HEK293 (cell line): ENCODE measurements at regions not wholly inside any gene's neighbourhood (a gene's known extent, or its start where the extent isn't known, plus 50 kb on each side); places are given as distances from the start of the nearest gene placed in this dataset.

Experiments used
- CTCF ChIA-PET: fragments of 350-600 bp; formaldehyde crosslinking; extraction: SDS; loops from one replicate; lab custom pipeline; 2021; ENCODE audit warnings: antibody characterized with exemption; lab: Yijun Ruan, JAX
- POLR2A ChIA-PET: fragments of 300-600 bp; formaldehyde crosslinking; extraction: SDS; loops from one replicate; lab custom pipeline; 2020; ENCODE audit warnings: antibody characterized with exemption, inconsistent platforms; lab: Yijun Ruan, JAX
- H3K27ac ChIP-seq: fragments of 200-500 bp; sonication (Bioruptor generic); 2 replicates; pipeline ENCODE4 v1.5.1; 2014; ENCODE audit warnings: low read depth, low read length, control low read depth, inconsistent platforms; ENCODE audit errors: extremely low read depth
- H3K36me3 ChIP-seq, 2 experiments: fragments of 200-500 bp in 1 of 2; sonication (Bioruptor generic) in 1 of 2; 1 replicate in 1 of 2; 2 replicates in 1 of 2; pipeline ENCODE4 v1.5.1; 2014 to 2017; ENCODE audit warnings: inconsistent platforms in 2 of 2, low read length in 2 of 2; ENCODE audit not compliant: control insufficient read depth in 2 of 2, insufficient read depth in 1 of 2
- H3K4me1 ChIP-seq: fragments of 200-500 bp; sonication (Bioruptor generic); 2 replicates; pipeline ENCODE4 v1.5.1; 2014; ENCODE audit warnings: mild to moderate bottlenecking, low read length, inconsistent platforms; ENCODE audit not compliant: control insufficient read depth, insufficient read depth
- H3K4me3 ChIP-seq: 2 replicates; pipeline ENCODE4 v1.5.1; 2011; ENCODE audit warnings: low read depth, mild to moderate bottlenecking, control low read depth, low read length, moderate library complexity
- H3K9me3 ChIP-seq: fragments of 200-500 bp; sonication (Bioruptor generic); 2 replicates; pipeline ENCODE4 v1.5.1; 2014; ENCODE audit warnings: low read depth, low read length, inconsistent platforms; ENCODE audit not compliant: control insufficient read depth, insufficient read depth
- SETDB1 ChIP-seq: IDR thresholded peaks from one replicate; pipeline ENCODE4 v1.6.1; 2017; ENCODE audit warnings: mild to moderate bottlenecking, low read length, moderate library complexity, mixed read lengths; ENCODE audit not compliant: insufficient read length
- ZBTB48 ChIP-seq: fragments of 450-650 bp; formaldehyde crosslinking; IDR thresholded peaks from 2 replicates; pipeline ENCODE4 v1.5.1; 2016; ENCODE audit warnings: missing biosample characterization, missing genetic modification characterization
- ZNF416 ChIP-seq: fragments of 450-650 bp; formaldehyde crosslinking; IDR thresholded peaks from 2 replicates; pipeline ENCODE4 v1.5.1; 2016; ENCODE audit warnings: missing biosample characterization, missing genetic modification characterization
- ZNF510 ChIP-seq: fragments of 450-650 bp; formaldehyde crosslinking; IDR thresholded peaks from 2 replicates; pipeline ENCODE4 v1.5.1; 2018; ENCODE audit warnings: mild to moderate bottlenecking, missing genetic modification characterization, missing biosample characterization; ENCODE audit not compliant: insufficient replicate concordance
- ZNF701 ChIP-seq: fragments of 450-650 bp; formaldehyde crosslinking; IDR thresholded peaks from 2 replicates; pipeline ENCODE4 v1.5.1; 2016; ENCODE audit warnings: missing biosample characterization, missing genetic modification characterization
- ZNF747 ChIP-seq: fragments of 450-650 bp; formaldehyde crosslinking; IDR thresholded peaks from 2 replicates; pipeline ENCODE4 v1.5.1; 2016; ENCODE audit warnings: missing biosample characterization, missing genetic modification characterization
- TF ChIP-seq, protein P1 (sequence below): fragments of 450-650 bp; formaldehyde crosslinking; IDR thresholded peaks from 2 replicates; pipeline ENCODE4 v1.5.1; 2017; ENCODE audit warnings: missing biosample characterization, missing genetic modification characterization
- TF ChIP-seq, protein P2 (sequence below): fragments of 450-650 bp; formaldehyde crosslinking; IDR thresholded peaks from 2 replicates; pipeline ENCODE4 v1.5.1; 2016; ENCODE audit warnings: missing biosample characterization, missing genetic modification characterization

DNA sequence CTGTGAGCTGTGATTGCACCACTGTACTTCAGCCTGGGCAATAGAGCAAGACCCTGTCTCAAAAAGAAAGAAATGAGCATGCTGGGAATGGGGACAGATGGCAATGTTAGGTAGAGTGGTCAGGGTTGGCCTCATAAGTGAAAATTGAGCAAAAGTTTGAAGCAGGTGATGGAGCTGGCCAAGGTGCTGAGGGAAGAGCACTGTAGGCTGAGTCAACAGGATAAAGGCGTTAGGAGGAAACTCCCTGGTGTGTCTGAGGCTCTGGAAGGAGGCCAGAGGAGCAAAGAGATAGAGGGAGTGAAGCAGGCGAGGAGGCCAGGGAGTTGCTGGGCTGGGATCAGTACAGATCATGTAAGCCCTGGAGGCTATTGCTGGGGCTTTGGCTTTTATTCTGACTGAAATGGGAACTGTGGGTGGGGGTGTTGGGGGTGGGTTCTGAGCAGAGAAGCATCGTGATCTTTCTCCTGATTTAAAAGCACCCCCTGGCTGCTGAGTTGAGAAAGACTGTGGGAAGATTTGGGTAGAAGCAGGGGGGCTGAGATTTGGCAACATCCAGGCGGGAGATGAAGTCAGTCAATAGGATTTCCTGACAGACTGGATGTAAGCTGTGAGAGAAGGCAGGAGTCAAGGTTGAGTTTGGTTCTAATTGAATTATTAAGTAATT lies 52.5 kb upstream of the VKORC1L1 start:
- no peak for TF ChIP-seq ZNF510 (tag by site-specific recombination)
- TF ChIP-seq ZBTB48, result no peak
- TF ChIP-seq ZNF416 (tag by site-specific recombination), result no peak
- TF ChIP-seq SETDB1, result no peak
- no peak for TF ChIP-seq ZNF701
- TF ChIP-seq, protein P1, sequence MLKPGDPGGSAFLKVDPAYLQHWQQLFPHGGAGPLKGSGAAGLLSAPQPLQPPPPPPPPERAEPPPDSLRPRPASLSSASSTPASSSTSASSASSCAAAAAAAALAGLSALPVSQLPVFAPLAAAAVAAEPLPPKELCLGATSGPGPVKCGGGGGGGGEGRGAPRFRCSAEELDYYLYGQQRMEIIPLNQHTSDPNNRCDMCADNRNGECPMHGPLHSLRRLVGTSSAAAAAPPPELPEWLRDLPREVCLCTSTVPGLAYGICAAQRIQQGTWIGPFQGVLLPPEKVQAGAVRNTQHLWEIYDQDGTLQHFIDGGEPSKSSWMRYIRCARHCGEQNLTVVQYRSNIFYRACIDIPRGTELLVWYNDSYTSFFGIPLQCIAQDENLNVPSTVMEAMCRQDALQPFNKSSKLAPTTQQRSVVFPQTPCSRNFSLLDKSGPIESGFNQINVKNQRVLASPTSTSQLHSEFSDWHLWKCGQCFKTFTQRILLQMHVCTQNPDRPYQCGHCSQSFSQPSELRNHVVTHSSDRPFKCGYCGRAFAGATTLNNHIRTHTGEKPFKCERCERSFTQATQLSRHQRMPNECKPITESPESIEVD, result no peak
- no peak for TF ChIP-seq ZNF747 (tag by site-specific recombination)
- TF ChIP-seq, protein P2, sequence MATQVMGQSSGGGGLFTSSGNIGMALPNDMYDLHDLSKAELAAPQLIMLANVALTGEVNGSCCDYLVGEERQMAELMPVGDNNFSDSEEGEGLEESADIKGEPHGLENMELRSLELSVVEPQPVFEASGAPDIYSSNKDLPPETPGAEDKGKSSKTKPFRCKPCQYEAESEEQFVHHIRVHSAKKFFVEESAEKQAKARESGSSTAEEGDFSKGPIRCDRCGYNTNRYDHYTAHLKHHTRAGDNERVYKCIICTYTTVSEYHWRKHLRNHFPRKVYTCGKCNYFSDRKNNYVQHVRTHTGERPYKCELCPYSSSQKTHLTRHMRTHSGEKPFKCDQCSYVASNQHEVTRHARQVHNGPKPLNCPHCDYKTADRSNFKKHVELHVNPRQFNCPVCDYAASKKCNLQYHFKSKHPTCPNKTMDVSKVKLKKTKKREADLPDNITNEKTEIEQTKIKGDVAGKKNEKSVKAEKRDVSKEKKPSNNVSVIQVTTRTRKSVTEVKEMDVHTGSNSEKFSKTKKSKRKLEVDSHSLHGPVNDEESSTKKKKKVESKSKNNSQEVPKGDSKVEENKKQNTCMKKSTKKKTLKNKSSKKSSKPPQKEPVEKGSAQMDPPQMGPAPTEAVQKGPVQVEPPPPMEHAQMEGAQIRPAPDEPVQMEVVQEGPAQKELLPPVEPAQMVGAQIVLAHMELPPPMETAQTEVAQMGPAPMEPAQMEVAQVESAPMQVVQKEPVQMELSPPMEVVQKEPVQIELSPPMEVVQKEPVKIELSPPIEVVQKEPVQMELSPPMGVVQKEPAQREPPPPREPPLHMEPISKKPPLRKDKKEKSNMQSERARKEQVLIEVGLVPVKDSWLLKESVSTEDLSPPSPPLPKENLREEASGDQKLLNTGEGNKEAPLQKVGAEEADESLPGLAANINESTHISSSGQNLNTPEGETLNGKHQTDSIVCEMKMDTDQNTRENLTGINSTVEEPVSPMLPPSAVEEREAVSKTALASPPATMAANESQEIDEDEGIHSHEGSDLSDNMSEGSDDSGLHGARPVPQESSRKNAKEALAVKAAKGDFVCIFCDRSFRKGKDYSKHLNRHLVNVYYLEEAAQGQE (tag by site-specific recombination), result peak; percentile 87
- TF ChIP-seq, all 188 proteins: peak for 1
- no peaks in the 10 kb centered on the region for H3K36me3 ChIP-seq
- ChIA-PET CTCF (no interaction called here), POLR2A (interaction anchor here (1.0 kb wide), 1 partner anchor 21 kb away, joined by 3 read pairs; no protein-coding TSS in a partner anchor)
- H3K4me1 ChIP-seq, result no peaks in the 10 kb centered on the region
- no peak overlapping the region for H3K4me3 ChIP-seq
- no peak overlapping the region for H3K27ac ChIP-seq
- no peaks in the 10 kb centered on the region for H3K9me3 ChIP-seq
